ENCODE measurements at regions not wholly inside any gene's neighbourhood (a gene's known extent, or its start where the extent isn't known, plus 50 kb on each side); places are given as distances from the start of the nearest gene placed in this dataset.

DNA sequence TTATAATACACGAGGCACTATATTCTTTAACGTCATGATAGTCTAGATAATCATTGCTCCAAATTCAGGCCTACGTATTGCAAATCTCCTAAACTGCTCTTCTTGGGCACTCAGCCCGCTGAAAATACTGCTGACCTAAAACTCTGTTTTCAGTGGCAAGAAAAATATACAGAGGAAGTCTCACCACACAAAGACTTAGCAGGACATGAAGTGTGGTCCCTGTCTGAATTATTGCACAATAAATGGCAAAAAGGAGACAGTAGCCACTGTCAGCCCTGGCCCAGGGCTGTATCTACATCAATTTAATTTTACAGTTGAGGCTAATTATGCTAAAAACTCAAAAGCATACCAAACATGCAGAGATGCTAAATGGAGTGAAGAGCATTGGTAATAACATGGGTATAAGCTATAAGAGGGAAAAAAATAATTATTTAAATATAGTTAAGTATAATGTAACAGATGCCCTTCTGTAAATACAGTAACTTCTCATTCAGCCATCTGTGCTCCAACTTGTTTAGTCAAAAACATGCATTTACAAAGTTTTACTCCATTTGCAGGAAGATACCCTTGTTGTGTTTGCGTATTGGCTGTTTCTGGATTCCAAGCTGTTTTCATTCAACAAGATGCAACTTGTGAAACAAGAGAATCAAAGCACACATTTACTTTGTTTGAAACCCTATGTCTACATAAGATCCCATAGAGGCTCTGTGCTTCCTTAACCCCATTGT lies 800.0 kb upstream of the LUZP2 start:
- no peak overlapping the region for H3K4me3 ChIP-seq (ENCODE audit: low read length)
- TF ChIP-seq, protein P1, sequence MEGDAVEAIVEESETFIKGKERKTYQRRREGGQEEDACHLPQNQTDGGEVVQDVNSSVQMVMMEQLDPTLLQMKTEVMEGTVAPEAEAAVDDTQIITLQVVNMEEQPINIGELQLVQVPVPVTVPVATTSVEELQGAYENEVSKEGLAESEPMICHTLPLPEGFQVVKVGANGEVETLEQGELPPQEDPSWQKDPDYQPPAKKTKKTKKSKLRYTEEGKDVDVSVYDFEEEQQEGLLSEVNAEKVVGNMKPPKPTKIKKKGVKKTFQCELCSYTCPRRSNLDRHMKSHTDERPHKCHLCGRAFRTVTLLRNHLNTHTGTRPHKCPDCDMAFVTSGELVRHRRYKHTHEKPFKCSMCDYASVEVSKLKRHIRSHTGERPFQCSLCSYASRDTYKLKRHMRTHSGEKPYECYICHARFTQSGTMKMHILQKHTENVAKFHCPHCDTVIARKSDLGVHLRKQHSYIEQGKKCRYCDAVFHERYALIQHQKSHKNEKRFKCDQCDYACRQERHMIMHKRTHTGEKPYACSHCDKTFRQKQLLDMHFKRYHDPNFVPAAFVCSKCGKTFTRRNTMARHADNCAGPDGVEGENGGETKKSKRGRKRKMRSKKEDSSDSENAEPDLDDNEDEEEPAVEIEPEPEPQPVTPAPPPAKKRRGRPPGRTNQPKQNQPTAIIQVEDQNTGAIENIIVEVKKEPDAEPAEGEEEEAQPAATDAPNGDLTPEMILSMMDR (IDR thresholded peaks at IDR 0.05; ENCODE audit: insufficient read depth, low read depth, low read length, missing control alignments), result no peak
- no peak for DNase-seq (ENCODE audit: low read depth)

DNA sequence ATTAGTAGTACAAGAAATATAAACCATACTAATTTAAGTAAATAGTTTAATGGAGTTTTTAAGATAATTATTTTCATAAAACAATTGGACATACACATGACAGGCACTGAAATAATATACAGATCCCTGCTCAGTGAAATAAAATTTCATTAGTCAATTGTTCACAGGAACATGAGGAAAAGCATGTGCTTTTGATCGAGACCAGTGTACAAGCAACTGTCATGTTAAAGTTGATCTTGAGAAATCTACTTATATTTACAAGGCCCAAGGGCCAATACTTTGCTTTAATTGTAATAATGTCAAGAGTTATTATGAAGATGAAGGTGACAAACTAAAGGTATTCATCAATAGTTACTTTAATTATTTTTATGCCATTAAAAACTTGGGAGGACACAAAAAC lies 792.7 kb upstream of the LUZP2 start:
- DNase-seq (ENCODE audit: low read depth), result no peak
- H3K4me3 ChIP-seq (ENCODE audit: low read length), result no peak overlapping the region
- TF ChIP-seq, protein P1 (IDR thresholded peaks at IDR 0.05; ENCODE audit: insufficient read depth, low read depth, low read length, missing control alignments), result no peak

GRCh38 chr11:23711981-23712380 lies 784.9 kb upstream of the LUZP2 start:
- TF ChIP-seq, protein P1 (IDR thresholded peaks at IDR 0.05; ENCODE audit: insufficient read depth, low read depth, low read length, missing control alignments), result no peak
- no peak for DNase-seq (ENCODE audit: low read depth)
- no peak overlapping the region for H3K4me3 ChIP-seq (ENCODE audit: low read length)

DNA sequence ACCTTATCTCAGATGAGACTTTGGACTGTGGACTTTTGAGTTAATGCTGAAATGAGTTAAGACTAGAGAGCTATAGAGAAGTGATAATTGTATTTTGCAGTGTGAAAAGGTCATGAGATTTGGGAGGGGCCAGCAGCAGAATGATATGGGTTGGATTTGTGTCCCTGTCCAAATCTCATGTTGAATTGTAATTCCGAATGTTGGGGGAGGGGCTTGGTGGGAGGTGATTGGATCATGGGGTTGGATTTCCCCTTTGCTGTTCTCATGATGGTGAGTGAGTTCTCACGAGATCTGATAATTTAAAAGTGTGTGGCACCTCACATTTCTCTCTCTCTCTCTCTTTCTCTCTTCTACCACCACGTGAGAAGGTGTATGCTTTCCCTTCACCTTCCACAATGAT lies 777.8 kb upstream of the LUZP2 start:
- DNase-seq (ENCODE audit: low read depth), result no peak
- no peak overlapping the region for H3K4me3 ChIP-seq (ENCODE audit: low read length)
- TF ChIP-seq, protein P1 (IDR thresholded peaks at IDR 0.05; ENCODE audit: insufficient read depth, low read depth, low read length, missing control alignments), result no peak

- TF ChIP-seq, protein P1 (IDR thresholded peaks at IDR 0.05; ENCODE audit: insufficient read depth, low read depth, low read length, missing control alignments), result no peak
Measured at GRCh38 chr11:23723861-23724260, 773.0 kb upstream of the LUZP2 start.

DNA sequence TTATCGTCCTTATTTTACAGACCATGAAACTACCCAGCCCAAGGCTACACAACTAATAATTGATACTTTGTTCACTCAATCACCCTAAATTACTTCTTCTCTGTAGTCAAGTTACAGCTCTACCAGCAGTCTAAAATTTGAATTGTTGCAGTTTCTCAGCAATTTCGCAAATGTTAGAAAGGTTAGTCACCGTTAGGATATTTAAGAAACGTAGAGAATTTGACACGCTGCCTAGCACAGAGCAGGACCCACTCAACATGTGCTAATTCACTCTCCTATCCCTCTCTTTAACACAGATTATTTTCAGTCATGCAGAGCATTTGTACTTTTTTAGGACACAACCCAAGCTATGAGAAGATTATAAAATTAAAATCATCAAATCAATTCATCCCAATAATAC lies 771.1 kb upstream of the LUZP2 start:
- no peak overlapping the region for H3K4me3 ChIP-seq (ENCODE audit: low read length)
- TF ChIP-seq, protein P1 (IDR thresholded peaks at IDR 0.05; ENCODE audit: insufficient read depth, low read depth, low read length, missing control alignments), result no peak
- DNase-seq (ENCODE audit: low read depth), result no peak

More at GRCh38 chr11:23723861-23724260, 773.0 kb upstream of the LUZP2 start:
- peak; percentile 35 for DNase-seq (ENCODE audit: low read depth)
- H3K4me3 ChIP-seq (ENCODE audit: low read length), result no peak overlapping the region

- no peak for DNase-seq (ENCODE audit: low read depth)
- TF ChIP-seq, protein P1 (IDR thresholded peaks at IDR 0.05; ENCODE audit: insufficient read depth, low read depth, low read length, missing control alignments), result no peak
Measured at GRCh38 chr11:23727387-23727786, 769.5 kb upstream of the LUZP2 start.

More at GRCh38 chr11:23727387-23727786, 769.5 kb upstream of the LUZP2 start:
- no peak overlapping the region for H3K4me3 ChIP-seq (ENCODE audit: low read length)
